ENCODE measurements at regions not wholly inside any gene's neighbourhood (a gene's known extent, or its start where the extent isn't known, plus 50 kb on each side); places are given as distances from the start of the nearest gene placed in this dataset.
A peak's percentile ranks its signal among the peaks of the same experiment; 100 is the strongest.

DNA sequence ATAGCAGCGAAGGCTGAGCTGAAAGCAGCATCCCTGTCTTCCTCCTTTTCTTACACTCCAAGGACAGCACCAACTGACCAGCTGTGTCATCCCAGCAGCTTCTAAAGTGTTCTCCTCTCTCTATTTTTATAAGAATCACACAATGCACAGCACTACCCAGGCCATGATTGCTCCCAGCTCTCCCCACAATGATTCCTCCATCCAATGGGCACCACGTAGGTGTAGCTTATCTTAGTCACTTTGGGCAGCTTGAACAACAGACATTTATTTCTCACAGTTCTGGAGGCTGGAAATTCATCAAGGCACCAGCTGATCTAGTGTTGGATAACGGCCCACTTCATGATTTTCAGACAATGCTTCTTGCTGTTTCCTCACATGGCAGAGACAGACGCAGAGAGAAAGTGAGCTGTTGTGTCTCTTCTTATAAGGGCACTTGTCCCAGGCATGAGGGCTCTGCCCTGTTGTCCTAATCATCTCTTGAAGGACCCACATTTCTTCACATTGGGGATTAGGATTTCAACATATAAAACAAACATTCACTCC is 92.0 kb upstream of the CDC14C start:
- FAIRE-seq: no peak

DNA sequence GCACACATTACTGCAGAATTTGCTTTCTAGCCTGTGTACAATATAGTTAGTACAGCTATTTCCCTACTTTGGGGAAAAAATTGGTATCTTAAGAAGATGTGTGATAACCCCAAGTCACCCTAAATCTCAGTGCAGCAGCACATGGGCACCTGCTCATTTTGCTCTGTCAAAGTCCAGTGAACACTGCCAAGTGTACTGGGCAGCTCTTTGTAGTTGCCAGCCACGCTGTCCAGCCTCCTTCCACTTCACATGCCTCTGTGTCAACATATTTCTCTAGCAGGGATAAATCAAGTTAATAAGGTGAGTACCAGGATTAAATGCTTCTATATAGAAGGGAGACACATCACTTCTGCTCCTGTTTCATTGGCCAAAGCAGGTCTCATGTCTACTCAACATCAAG is 87.1 kb upstream of the CDC14C start:
- FAIRE-seq: no peak

DNA sequence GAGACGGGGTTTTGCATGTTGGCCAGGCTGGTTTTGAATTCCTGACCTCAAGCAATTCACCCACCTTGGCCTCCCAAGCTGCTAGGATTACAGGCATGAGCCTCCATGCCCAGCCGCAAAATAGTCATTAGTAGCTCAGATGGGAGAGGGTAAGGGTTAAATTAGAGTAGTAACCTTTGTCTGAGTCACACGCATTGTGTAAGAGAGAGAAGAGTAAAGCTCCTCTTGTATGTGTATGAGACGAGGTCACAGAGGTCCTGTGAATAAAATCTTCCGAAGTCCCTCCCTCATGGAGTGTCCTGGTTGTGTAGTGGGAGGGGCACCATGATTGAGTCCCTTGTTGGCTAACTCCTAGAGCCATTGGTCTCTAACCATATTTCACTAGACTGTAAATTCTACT is 85.2 kb upstream of the CDC14C start:
- FAIRE-seq: no peak

DNA sequence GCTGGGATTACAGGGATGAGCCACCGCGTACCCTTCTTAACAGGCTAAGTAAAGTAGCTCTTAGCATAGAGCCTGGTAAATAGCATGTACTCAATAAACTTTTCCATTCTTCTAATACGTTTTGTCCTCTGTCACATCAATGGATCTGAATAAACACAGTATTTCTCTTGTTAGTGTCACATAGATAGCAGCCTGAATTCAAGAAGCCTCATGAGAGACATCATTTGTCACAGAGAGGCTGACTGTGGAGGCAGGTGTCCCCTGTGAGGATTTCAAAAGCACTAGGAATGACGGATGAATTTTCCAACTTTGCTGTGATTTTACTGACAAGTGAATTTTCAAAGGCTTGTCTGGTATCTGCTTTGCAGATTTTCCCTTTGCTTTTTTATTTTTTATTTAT is 82.6 kb upstream of the CDC14C start:
- FAIRE-seq: no peak

DNA sequence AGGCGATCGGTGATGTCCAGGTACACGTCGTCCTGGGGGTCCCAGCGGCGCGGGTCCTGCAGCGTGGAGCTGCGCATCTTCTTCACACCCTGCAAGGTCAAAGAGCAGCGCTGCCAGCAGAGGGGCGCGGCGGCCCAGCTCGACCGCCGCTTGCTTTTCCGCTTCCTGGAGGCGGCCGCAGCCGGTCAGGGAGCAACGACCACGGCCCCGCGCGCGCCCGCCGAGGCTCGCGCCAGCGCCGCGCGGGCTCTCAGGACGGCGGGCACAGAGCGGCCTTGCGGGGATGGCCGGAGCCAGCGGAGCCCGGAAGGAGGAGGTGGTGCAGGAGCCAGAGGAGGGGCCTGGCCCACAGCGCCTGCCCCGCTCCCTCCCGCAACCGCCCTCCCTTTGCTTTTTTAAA is 76.4 kb upstream of the CDC14C start:
- no peak for FAIRE-seq

DNA sequence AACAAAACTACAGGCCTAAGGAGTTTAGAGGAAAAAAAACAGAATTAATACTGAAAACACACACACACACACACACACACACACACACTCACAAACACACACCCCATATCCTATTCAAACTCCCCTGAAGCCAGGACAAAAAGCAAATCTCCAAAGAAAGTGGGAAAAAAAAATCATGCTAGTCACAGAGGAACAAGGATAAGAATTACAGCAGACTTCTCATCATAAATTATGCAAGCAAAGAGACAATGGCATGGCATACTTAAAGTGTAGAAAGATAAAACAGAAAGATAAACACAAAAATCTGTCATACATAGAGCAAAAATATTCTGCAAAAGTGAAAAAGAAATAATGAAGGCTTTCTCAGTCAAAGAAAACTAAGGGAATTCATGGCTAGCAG is 63.9 kb upstream of the CDC14C start:
- peak; percentile 51 for FAIRE-seq

DNA sequence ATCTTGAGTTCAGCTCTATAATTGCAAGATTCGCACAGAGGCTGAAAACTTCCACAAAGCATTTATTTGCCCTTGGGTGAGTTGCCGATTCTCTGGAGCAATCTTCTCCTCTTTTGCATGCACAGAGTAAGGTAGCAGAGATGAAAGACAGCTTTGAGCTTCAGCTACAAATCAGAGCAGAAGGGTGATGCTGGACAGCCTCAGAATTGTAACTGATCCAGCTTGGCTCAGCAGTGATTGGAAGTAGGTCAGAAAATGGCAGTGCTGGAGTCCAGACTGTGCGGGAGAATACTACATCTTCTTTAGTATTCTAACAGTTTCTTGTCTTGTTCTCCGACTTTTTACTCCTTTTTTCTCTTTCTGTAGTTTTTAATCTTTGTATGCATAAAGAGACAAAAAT is 55.4 kb upstream of the CDC14C start:
- no peak for FAIRE-seq

DNA sequence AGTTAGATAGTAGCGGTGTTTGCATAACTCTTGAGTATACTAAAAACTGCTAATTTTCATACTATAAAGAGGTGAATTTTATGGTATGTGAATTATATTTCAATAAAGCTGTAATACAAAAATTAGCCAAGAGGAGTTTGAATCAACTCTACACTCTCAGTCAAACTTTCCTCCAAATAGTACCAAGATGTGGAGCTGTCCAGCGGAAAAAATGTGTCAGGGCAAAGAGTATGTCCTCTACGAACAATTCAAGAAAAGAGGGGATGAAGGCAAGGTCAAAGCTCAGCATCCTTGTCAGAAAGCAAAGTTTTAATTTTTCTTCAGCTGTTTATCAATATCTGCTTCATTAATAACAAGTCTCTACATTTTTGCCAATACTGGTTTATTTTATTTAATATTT is 51.8 kb upstream of the CDC14C start:
- FAIRE-seq: no peak

All from colon (tissue), 2 donors.